ENCODE measurements at regions not wholly inside any gene's neighbourhood (a gene's known extent, or its start where the extent isn't known, plus 50 kb on each side); places are given as distances from the start of the nearest gene placed in this dataset.

GRCh38 chr16:54796211-54796610 lies 134.5 kb upstream of the IRX5 start:
- TF ChIP-seq POLR2A (IDR thresholded peaks at IDR 0.05): no peak
- TF ChIP-seq, protein P1, sequence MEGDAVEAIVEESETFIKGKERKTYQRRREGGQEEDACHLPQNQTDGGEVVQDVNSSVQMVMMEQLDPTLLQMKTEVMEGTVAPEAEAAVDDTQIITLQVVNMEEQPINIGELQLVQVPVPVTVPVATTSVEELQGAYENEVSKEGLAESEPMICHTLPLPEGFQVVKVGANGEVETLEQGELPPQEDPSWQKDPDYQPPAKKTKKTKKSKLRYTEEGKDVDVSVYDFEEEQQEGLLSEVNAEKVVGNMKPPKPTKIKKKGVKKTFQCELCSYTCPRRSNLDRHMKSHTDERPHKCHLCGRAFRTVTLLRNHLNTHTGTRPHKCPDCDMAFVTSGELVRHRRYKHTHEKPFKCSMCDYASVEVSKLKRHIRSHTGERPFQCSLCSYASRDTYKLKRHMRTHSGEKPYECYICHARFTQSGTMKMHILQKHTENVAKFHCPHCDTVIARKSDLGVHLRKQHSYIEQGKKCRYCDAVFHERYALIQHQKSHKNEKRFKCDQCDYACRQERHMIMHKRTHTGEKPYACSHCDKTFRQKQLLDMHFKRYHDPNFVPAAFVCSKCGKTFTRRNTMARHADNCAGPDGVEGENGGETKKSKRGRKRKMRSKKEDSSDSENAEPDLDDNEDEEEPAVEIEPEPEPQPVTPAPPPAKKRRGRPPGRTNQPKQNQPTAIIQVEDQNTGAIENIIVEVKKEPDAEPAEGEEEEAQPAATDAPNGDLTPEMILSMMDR (IDR thresholded peaks at IDR 0.05): no peak
